ENCODE measurements at regions not wholly inside any gene's neighbourhood (a gene's known extent, or its start where the extent isn't known, plus 50 kb on each side); places are given as distances from the start of the nearest gene placed in this dataset.

GRCh38 chr1:5191470-5191869, 537.1 kb downstream of the AJAP1 start:
- no peak for DNase-seq
- CTCF ChIA-PET: no interaction called here
- POLR2A ChIA-PET: no interaction called here
- Histone ChIP-seq H3K4me3 (ENCODE audit: low read length) (no peak overlapping the region), H3K27ac (ENCODE audit: low read depth, low read length) (no peak overlapping the region), H3K27me3 (ENCODE audit: insufficient read depth, low read length, poor library complexity, severe bottlenecking) (no peaks in the 10 kb centered on the region), H3K4me1 (ENCODE audit: insufficient read depth, low read length) (no peaks in the 10 kb centered on the region), H3K9me3 (ENCODE audit: low read length) (no peaks in the 10 kb centered on the region), H3K36me3 (ENCODE audit: insufficient read depth, low read length) (no peaks in the 10 kb centered on the region)
- H3K4me1 Mint-ChIP-seq: no peaks in the 10 kb centered on the region
- peaks cover 0 to 5% of the 10 kb centered on the region in 2 donors for H3K27me3 Mint-ChIP-seq
- H3K4me3 Mint-ChIP-seq: no peak overlapping the region
- H3K27ac Mint-ChIP-seq: no peak overlapping the region
- no peaks in the 10 kb centered on the region for H3K9me3 Mint-ChIP-seq
- no peaks in the 10 kb centered on the region for H3K36me3 Mint-ChIP-seq

- CTCF ChIA-PET: no interaction called here
- H3K9me3 ChIP-seq (ENCODE audit: low read length): no peaks in the 10 kb centered on the region
- no peaks in the 10 kb centered on the region for H3K36me3 Mint-ChIP-seq
- no peak for DNase-seq
- no peaks in the 10 kb centered on the region for H3K27me3 ChIP-seq (ENCODE audit: insufficient read depth, low read length, poor library complexity, severe bottlenecking)
- no peaks in the 10 kb centered on the region for H3K4me1 Mint-ChIP-seq
- H3K4me1 ChIP-seq (ENCODE audit: insufficient read depth, low read length): no peaks in the 10 kb centered on the region
- H3K27me3 Mint-ChIP-seq: peaks cover 6 to 10% of the 10 kb centered on the region in 2 donors
- H3K36me3 ChIP-seq (ENCODE audit: insufficient read depth, low read length): no peaks in the 10 kb centered on the region
- no peak overlapping the region for H3K4me3 Mint-ChIP-seq
- no peak overlapping the region for H3K4me3 ChIP-seq (ENCODE audit: low read length)
- POLR2A ChIA-PET: no interaction called here
- no peak overlapping the region for H3K27ac ChIP-seq (ENCODE audit: low read depth, low read length)
- no peak overlapping the region for H3K27ac Mint-ChIP-seq
- no peaks in the 10 kb centered on the region for H3K9me3 Mint-ChIP-seq
These were observed 535.0 kb downstream of the AJAP1 start for GRCh38 chr1:5189384-5189783.

GRCh38 chr1:5165762-5166161, 511.4 kb downstream of the AJAP1 start:
- Histone ChIP-seq H3K36me3 (ENCODE audit: insufficient read depth, low read length) (no peaks in the 10 kb centered on the region), H3K9me3 (ENCODE audit: low read length) (no peaks in the 10 kb centered on the region), H3K4me1 (ENCODE audit: insufficient read depth, low read length) (no peaks in the 10 kb centered on the region), H3K27ac (ENCODE audit: low read depth, low read length) (no peak overlapping the region), H3K27me3 (ENCODE audit: insufficient read depth, low read length, poor library complexity, severe bottlenecking) (no peaks in the 10 kb centered on the region), H3K4me3 (ENCODE audit: low read length) (no peak overlapping the region)
- peaks cover 0 to 4% (median 0%) of the 10 kb centered on the region in 5 donors for H3K9me3 Mint-ChIP-seq
- H3K27me3 Mint-ChIP-seq: peaks cover 4 to 27% of the 10 kb centered on the region in 2 donors
- ChIA-PET CTCF (no interaction called here), POLR2A (no interaction called here)
- no peak overlapping the region for H3K27ac Mint-ChIP-seq
- DNase-seq: no peak
- H3K4me3 Mint-ChIP-seq: no peak overlapping the region
- no peaks in the 10 kb centered on the region for H3K36me3 Mint-ChIP-seq
- H3K4me1 Mint-ChIP-seq: no peaks in the 10 kb centered on the region

DNA sequence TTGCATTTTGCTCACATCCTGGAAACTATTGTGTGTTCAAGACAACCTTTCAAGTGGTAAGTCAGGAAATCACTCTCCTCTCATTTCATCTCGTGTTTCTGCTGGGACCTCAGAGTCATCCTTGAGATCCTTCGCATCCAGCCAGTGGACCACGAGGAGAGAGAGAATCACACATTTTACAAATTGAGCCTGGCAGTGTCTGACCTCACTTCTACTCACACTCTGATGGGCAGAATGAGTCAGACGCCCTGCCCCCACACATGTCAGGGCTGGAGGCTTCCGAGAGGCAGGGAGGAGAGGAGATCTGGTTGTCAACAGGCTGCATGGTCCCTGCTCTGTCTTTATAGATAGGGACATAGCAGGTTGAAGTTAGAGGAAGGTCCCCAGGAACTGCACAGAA, 509.7 kb downstream of the AJAP1 start:
- H3K9me3 ChIP-seq (ENCODE audit: low read length): no peaks in the 10 kb centered on the region
- peaks cover 0 to 2% (median 0%) of the 10 kb centered on the region in 5 donors for H3K9me3 Mint-ChIP-seq
- H3K4me3 Mint-ChIP-seq: peak overlapping the region in 1 of 7 donors; percentile 42
- H3K4me1 Mint-ChIP-seq: no peaks in the 10 kb centered on the region
- no peak overlapping the region for H3K27ac ChIP-seq (ENCODE audit: low read depth, low read length)
- no peak overlapping the region for H3K4me3 ChIP-seq (ENCODE audit: low read length)
- peaks cover 4 to 27% of the 10 kb centered on the region in 2 donors for H3K27me3 Mint-ChIP-seq
- H3K4me1 ChIP-seq (ENCODE audit: insufficient read depth, low read length): no peaks in the 10 kb centered on the region
- DNase-seq: no peak
- no peaks in the 10 kb centered on the region for H3K27me3 ChIP-seq (ENCODE audit: insufficient read depth, low read length, poor library complexity, severe bottlenecking)
- no peaks in the 10 kb centered on the region for H3K36me3 ChIP-seq (ENCODE audit: insufficient read depth, low read length)
- ChIA-PET CTCF (no interaction called here), POLR2A (no interaction called here)
- no peaks in the 10 kb centered on the region for H3K36me3 Mint-ChIP-seq
- no peak overlapping the region for H3K27ac Mint-ChIP-seq

- DNase-seq: no peak
- Mint-ChIP-seq H3K27ac (no peak overlapping the region), H3K36me3 (no peaks in the 10 kb centered on the region), H3K4me1 (no peaks in the 10 kb centered on the region), H3K9me3 (peaks cover 0 to 3% (median 2%) of the 10 kb centered on the region in 5 donors), H3K4me3 (no peak overlapping the region), H3K27me3 (peaks cover 4 to 27% of the 10 kb centered on the region in 2 donors)
- no peak overlapping the region for H3K27ac ChIP-seq (ENCODE audit: low read depth, low read length)
- H3K4me3 ChIP-seq (ENCODE audit: low read length): no peak overlapping the region
- no peaks in the 10 kb centered on the region for H3K36me3 ChIP-seq (ENCODE audit: insufficient read depth, low read length)
- ChIA-PET CTCF (no interaction called here), POLR2A (no interaction called here)
- H3K9me3 ChIP-seq (ENCODE audit: low read length): no peaks in the 10 kb centered on the region
- no peaks in the 10 kb centered on the region for H3K27me3 ChIP-seq (ENCODE audit: insufficient read depth, low read length, poor library complexity, severe bottlenecking)
- H3K4me1 ChIP-seq (ENCODE audit: insufficient read depth, low read length): no peaks in the 10 kb centered on the region
These were observed 507.0 kb downstream of the AJAP1 start for GRCh38 chr1:5161372-5161771.

DNA sequence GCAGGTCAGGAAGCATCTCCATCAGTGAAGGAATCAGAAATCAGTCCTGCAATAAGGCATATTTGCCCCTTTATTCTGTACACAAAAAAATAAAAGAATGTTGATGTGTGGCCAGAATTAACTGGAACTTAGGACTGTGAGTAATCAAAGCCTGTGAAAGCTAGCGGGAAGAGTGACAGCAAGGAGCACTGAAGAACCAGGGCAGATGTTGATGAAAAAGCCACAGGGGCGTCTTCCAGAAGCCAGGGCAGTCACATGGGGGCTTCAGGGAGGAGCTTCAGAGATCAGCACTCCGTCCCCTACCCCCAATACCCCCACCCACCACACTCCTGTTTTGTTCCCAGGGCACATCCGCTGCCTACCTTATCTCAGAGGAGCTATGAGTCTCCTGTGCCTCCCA, 502.8 kb downstream of the AJAP1 start:
- peaks cover 2 to 9% (median 3%) of the 10 kb centered on the region in 5 donors for H3K9me3 Mint-ChIP-seq
- no peak overlapping the region for H3K27ac ChIP-seq (ENCODE audit: low read depth, low read length)
- no peak overlapping the region for H3K4me3 Mint-ChIP-seq
- no peaks in the 10 kb centered on the region for H3K27me3 ChIP-seq (ENCODE audit: insufficient read depth, low read length, poor library complexity, severe bottlenecking)
- H3K36me3 Mint-ChIP-seq: no peaks in the 10 kb centered on the region
- H3K4me1 Mint-ChIP-seq: no peaks in the 10 kb centered on the region
- no peak overlapping the region for H3K27ac Mint-ChIP-seq
- POLR2A ChIA-PET: no interaction called here
- no peaks in the 10 kb centered on the region for H3K4me1 ChIP-seq (ENCODE audit: insufficient read depth, low read length)
- no peak overlapping the region for H3K4me3 ChIP-seq (ENCODE audit: low read length)
- H3K36me3 ChIP-seq (ENCODE audit: insufficient read depth, low read length): no peaks in the 10 kb centered on the region
- H3K9me3 ChIP-seq (ENCODE audit: low read length): no peaks in the 10 kb centered on the region
- H3K27me3 Mint-ChIP-seq: peaks cover 12 to 40% of the 10 kb centered on the region in 2 donors
- CTCF ChIA-PET: no interaction called here
- DNase-seq: no peak

DNA sequence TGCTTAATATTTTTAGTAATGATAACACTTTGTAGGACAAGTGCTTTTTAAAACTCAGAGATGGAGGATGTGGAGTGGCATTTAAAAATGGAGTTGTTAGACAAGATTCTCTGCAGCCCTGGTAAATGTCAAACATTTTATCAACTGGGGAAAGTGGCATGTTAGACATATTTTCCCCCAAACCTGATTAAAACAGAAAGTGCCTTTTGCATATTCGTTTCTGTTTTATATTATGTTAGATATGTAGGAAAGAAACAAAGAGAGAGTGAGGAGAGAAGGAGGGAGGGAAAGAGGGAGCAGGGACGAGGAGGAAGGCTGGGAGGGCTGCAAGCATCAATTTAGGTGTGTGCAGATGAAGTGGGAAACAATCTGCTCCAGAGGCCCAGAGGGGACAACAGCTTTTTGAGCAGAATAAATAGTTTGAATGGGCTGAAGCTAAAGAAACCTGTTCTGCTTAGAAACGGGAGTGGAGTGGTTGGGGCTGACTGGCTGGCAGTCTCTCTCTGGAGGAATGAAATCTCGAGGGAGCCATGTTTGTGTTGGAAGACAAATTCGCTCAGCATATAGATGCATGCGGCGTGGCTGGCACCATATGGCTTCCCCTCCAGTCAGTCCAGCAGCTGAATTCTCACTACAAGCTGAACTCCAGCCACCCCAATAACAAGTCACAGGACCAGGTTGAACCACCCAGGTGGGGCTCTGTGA, 502.2 kb downstream of the AJAP1 start:
- Histone ChIP-seq H3K4me3 (ENCODE audit: low read length) (no peak overlapping the region), H3K4me1 (ENCODE audit: insufficient read depth, low read length) (no peaks in the 10 kb centered on the region), H3K9me3 (ENCODE audit: low read length) (no peaks in the 10 kb centered on the region), H3K27ac (ENCODE audit: low read depth, low read length) (no peak overlapping the region), H3K36me3 (ENCODE audit: insufficient read depth, low read length) (no peaks in the 10 kb centered on the region), H3K27me3 (ENCODE audit: insufficient read depth, low read length, poor library complexity, severe bottlenecking) (no peaks in the 10 kb centered on the region)
- peaks cover 2 to 9% (median 3%) of the 10 kb centered on the region in 5 donors for H3K9me3 Mint-ChIP-seq
- H3K27ac Mint-ChIP-seq: no peak overlapping the region
- no peak overlapping the region for H3K4me3 Mint-ChIP-seq
- DNase-seq: no peak
- H3K27me3 Mint-ChIP-seq: peaks cover 12 to 37% of the 10 kb centered on the region in 2 donors
- POLR2A ChIA-PET: no interaction called here
- CTCF ChIA-PET: no interaction called here
- no peaks in the 10 kb centered on the region for H3K36me3 Mint-ChIP-seq
- no peaks in the 10 kb centered on the region for H3K4me1 Mint-ChIP-seq

GRCh38 chr1:5151511-5151910, 497.1 kb downstream of the AJAP1 start:
- Histone ChIP-seq H3K9me3 (ENCODE audit: low read length) (no peaks in the 10 kb centered on the region), H3K4me3 (ENCODE audit: low read length) (no peak overlapping the region)

More at GRCh38 chr1:5151511-5151910, 497.1 kb downstream of the AJAP1 start:
- no peaks in the 10 kb centered on the region for H3K36me3 Mint-ChIP-seq
- no peak overlapping the region for H3K4me3 Mint-ChIP-seq
- no peaks in the 10 kb centered on the region for H3K27me3 ChIP-seq (ENCODE audit: insufficient read depth, low read length, poor library complexity, severe bottlenecking)
- H3K27ac ChIP-seq (ENCODE audit: low read depth, low read length): no peak overlapping the region
- peaks cover 2 to 9% (median 3%) of the 10 kb centered on the region in 5 donors for H3K9me3 Mint-ChIP-seq
- H3K27me3 Mint-ChIP-seq: peaks cover 14 to 45% of the 10 kb centered on the region in 2 donors
- CTCF ChIA-PET: no interaction called here
- no peaks in the 10 kb centered on the region for H3K36me3 ChIP-seq (ENCODE audit: insufficient read depth, low read length)
- no peaks in the 10 kb centered on the region for H3K4me1 ChIP-seq (ENCODE audit: insufficient read depth, low read length)
- DNase-seq: no peak
- POLR2A ChIA-PET: no interaction called here
- no peak overlapping the region for H3K27ac Mint-ChIP-seq
- H3K4me1 Mint-ChIP-seq: no peaks in the 10 kb centered on the region
